Left forelimb (tissue), 1 donor: ENCODE measurements at regions not wholly inside any gene's neighbourhood (a gene's known extent, or its start where the extent isn't known, plus 50 kb on each side); places are given as distances from the start of the nearest gene placed in this dataset.
"Not testable (repeated sequence)": the region's sequence is repeated elsewhere in the genome, so short reads cannot be mapped to it uniquely, and the experiment has no call there.

Experiments used
- DNase-seq: peaks from one replicate; pipeline ENCODE4 v3.0.0-alpha.2; 2018; ENCODE audit warnings: low spot score

DNA sequence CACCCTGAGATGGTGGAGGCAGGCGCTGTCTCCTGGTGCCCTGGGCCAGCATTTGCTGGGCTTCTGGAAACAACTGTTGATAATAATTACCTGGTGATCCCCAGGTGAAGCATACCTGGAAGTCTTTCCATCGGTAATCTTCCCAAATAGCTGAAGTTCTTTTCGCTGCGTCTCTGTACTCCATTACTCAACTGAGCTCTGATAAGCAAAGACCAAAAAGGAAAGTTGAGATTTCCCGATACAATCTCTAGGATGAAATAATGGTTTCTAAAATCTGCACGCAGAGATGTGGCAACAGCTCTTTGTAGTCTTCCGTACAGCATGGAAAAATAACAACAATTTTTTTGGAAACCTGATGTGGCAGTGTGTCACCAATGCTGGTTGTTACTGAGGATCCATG lies 226.5 kb downstream of the GATA3 start:
- DNase-seq, result no peak

DNA sequence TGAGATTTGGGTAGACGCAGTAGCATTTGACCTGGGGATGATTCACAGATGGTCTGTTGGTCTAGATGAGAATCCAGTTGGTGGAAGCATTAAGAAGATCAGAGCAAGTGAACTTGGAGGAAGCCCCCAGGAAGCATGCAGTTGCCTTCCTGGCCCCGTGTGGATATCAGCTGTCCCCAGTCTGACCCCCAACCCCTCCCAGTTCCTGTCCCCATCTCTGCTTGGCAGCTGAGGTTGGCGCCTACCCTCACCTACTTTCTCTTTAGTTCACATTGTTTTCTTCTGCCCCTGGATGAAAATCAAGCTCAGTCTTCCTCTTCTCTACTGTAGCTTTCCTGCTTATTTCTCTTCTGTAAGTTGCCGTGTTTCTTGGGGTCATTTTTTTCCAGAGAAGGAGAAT lies 227.9 kb downstream of the GATA3 start:
- no peak for DNase-seq

DNA sequence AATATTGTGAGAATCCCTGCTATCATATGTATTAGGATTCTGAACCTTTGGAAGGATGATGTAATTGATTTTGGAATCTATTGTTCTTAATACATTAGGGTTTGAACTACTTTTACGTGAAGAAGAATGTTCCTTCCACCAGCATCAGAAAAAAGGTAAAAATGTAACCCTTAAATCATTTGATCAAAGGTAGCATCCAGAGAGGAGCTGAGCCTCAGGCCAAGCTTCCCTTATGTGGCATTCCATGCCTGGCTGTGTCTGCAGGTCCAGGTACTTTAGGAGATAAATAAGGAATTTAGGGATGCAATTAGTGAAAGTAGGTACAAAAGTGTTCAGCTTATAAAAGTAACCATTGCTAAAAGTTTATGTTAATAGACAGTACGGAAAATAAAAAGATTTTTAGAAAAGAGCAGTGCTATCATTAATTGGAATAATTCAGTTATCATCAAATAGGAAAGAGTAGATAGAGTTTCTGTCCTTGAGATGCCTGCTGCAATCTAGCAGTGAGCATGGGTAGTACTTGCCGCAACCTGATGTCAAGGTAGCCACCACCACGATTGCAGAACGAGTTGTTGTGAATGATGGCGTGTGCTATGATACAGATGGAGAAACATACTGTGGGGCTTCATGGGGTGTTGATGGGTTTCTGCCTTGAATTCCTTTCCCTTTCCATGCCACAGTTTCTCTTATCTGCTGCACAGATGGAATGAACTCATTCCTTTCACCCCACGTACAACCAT lies 228.8 kb downstream of the GATA3 start:
- DNase-seq, result no peak

DNA sequence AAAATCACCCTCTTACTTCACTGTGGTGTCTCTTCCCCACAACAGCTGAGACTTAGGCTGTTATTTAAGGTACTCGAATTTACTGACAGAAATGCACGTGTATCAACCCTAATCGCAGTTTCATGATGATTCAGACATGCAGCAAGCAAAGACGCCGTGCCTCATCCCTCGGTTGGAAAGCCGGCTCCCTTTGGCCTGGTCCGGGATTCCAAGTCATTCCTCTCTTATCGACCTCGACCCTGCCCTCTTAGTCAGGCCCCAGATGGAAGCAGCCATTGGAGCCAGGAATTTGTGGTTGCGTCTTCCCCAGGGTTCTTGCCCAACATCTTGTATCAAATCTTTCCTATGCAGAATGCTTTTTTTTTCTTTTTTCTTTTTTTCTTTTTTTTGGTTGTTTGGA lies 229.5 kb downstream of the GATA3 start:
- no peak for DNase-seq

DNA sequence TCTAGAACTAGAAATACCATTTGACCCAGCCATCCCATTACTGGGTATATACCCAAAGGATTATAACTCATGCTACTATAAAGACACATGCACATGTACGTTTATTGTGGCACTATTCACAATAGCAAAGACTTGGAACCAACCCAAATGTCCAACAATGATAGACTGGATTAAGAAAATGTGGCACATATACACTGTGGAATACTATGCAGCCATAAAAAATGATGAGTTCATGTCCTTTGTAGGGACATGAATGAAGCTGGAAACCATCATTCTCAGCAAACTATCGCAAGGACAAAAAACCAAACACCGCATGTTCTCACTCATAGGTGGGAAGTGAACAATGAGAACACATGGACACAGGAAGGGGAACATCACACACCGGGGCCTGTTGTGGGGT lies 231.5 kb downstream of the GATA3 start:
- DNase-seq, result not testable (repeated sequence)

DNA sequence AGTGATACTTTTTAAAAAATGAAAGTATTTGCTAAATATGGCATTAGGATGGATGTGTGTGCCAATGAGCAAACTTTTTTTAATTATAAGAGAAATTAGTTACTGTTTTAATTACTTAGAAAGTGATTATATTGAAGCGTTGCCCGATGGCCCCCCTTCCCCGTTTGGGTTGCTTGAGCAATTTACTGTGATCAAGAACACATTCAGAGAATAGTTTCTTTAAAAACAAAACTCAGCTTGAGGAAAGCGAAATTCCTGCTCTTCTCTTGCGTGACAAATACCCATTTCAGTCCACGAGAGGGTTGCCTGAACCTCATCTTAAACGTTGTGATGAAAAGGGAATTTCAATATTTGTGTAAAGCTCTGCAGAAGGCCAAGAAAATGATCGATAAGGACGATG lies 234.1 kb downstream of the GATA3 start:
- no peak for DNase-seq

DNA sequence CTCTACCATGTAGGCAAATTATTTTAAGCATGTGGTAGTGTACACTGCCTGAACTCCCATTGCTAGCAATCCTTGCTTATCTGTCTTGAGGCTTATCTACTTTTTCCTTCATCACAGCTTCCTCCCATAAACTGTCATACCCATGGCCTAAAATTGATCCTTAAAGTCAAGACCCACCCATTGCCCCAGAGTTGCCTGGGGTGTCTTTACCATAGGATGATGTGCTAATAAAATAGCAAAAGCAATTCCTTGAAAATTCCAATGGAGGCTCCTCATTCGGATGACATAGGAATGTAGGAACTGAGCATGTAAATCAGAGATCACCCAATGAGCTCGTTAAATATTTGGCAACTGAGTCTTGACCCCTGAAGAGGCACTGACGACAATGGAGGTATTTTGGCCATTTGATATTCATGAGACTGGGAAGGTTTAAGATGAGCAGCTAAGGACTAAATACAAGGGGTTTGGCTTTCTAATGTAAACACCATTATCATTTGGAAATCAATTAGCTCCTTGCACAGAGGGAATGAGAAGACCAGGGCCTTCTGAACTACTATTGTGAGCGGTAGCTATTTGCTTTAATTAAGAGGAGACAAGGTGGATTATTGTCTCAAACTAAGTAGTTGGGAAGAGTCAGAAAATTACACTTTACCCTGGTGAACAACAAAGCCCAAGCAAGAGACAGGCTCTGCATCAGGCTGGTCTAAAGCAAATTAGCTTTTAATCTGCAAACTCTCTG lies 234.9 kb downstream of the GATA3 start:
- DNase-seq, result no peak

DNA sequence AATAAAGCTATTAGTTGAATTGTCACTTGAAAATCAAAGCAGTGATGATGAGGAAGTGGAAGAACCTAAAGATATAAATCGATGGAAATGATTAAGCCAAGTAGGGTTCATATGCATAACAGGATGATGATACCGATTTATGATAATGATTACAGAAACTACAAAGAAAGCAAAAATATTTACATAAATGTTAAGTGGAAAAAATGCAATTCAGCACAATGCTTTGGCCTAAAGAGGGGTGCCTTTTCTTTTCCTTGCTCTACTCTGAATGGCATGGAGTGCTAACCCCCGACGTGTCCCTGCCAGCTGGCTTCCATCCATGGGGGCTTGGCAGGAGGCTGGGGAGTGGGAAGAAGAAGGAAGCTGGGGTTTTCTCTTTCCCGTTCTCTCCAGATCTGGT lies 240.3 kb downstream of the GATA3 start:
- no peak for DNase-seq

DNA sequence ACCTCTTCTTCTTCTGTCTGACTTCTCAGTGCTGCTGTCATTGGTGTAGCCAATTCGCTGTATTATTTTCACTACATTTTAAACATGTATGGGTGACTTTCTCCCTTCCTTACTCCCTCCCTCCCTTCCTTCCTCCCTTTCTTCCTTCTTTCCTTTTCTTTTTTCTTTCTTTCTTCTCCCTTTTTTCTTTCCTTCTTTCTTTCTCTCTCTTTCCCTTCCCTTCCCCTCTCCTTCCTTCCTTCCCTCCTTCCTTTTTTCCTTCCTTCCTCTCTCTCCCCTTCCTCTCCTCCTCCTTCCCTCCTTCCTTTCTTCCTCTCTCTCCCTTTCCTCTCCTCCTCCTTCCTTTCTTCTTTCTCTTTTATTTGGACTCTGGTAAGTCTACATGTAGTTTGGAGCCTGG lies 240.8 kb downstream of the GATA3 start:
- no peak for DNase-seq

DNA sequence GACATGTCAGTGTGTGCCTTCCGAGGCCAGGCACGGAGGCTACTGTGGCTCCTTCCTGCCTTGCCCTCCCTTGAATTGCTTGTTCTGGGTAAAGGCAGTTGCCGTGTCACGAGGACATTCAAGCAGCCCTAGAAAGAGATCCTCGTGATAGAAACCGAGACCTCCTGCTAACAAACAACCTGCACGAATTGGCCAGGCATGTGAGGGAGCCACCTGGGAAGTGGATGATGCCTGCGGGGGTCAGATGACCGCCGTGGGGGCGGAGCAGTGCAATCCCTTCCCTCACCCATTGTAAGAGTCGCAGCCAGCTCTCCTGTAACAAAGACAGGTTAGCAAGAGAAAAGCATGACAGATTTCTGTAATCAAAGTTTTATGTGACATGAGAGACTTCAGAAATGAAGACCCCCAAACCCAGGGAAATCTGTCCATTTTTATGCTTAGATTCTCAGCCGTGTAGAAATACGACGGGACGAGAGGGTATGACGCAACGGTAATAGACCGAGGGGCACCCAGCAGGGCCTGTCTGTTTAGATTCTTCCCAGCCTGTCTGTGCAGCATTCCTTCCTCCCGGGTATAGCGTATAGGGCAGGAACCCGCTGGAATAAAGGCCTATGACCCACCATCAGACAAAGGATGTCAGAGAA lies 241.7 kb downstream of the GATA3 start:
- DNase-seq, result no peak

DNA sequence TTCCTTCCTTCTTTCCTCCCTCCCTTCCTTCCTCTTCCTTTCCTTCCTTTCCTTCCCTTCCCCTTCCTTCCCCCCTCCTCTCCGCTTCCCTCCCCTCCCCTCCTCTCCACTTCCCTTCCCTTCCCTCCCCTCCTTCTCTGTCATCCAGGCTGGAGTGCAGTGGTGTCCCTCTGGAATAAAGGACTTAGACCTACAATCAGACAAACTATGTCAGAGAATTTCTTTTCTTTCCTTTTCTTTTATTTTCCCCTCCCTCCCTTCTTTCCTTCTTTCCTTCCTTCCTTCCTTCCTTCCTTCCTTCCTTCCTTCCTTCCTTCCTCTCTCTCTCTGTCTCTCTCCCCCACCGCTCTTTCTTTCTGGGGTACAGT lies 242.2 kb downstream of the GATA3 start:
- DNase-seq, result no peak

DNA sequence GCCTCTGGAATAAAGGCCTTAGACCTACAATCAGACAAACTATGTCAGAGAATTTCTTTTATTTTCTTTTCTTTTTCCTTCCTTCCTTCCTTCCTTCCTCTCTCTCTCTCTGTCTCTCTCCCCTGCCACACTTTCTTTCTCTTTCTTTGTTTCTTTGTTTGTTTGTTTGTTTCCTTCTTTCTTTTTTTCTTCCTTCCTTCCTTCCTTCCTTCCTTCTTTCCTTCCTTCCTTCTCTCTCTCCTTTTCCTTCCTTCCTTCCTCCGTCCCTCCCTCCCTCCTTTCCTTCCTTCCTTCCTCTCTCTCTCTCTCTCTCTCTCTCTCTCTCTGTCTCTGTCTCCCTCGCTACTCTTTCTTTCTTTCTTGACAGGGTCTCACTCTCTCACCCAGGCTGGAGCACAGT lies 242.6 kb downstream of the GATA3 start:
- no peak for DNase-seq

DNA sequence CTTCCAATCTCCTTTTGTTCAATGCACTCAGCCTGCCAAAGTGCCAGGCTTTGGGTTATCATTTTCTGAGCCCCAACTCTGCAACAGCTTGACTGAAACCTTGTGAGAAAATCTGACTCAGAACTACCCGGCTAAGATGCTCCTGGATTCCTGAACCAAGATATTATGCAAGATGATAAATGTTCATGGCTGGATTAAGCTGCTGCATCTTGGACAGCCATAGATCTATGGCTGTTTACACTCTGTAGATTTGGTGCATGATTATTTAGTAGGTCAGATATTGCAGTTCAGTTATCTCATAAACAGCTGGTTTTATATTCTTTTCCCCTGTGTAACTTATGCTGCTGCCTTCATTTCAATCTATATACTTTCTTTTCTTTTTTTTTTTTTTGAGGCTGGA lies 243.5 kb downstream of the GATA3 start:
- DNase-seq, result no peak

DNA sequence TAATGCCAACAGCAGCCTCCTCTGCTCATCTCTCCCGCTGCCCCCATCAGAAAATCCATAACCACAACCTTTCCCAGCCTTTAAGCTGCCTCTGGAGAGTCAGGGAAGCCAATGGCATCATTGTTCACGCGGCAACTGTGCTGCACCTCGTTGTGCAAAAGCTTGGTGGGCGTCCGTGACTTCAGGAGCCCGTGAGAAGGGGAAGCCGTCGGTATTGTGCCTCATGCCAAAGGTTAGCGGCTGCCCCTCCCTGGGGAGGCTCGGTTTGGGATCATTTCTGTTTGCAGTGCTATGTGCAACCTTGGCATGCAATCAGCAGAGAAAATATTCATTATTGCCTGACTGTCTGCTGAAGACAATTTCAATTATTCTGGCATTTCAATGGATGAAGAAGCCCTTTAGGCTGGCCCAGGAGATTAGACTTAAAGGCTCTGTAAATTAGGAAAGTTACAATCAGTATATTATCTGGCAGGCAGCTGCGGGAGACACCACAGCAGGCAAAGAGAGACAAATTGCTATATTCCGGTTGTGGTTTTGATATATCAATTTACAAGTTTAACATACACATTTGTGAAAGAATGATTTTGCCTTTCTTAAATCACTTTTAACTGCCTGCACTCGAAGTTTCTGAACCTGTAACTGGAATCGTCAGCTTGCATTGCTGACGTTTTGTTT lies 244.5 kb downstream of the GATA3 start:
- no peak for DNase-seq

DNA sequence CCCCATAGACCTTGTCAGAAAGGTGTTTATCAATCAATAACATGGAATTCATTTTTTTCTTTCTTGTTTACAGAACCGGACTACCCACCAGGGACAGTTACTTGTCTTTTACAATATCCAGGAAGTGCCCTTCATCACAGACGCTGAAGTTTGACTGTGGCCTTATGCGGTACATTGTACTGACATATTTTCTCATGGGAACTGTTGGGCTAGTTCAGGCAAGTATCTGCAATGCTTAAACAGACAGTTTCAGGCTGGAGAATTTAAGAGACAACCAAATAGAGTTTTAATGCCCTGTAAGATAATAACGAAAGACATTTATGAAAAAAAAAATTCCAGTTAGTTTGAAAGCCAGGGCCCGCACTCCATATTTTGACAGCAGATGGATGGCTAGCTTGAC lies 246.4 kb downstream of the GATA3 start:
- DNase-seq, result no peak

DNA sequence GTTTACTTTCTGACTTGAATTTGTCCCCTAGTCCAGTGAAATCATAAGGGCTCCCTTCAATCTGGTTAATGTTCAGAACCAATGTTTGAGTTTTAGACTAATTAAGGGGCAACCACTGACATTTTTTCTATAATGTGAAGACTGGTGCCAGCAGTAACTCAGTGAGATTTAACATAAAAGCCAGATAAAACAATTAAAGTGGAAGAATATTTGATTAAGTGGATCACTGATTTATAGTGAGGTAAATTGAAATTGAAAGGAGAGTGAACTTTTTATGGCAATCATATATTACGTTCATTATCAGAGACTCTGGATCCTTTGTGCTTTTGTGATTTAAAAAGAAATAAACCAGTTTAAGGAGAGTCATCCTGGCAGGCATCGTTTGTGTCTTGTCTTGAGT lies 246.8 kb downstream of the GATA3 start:
- DNase-seq, result no peak

DNA sequence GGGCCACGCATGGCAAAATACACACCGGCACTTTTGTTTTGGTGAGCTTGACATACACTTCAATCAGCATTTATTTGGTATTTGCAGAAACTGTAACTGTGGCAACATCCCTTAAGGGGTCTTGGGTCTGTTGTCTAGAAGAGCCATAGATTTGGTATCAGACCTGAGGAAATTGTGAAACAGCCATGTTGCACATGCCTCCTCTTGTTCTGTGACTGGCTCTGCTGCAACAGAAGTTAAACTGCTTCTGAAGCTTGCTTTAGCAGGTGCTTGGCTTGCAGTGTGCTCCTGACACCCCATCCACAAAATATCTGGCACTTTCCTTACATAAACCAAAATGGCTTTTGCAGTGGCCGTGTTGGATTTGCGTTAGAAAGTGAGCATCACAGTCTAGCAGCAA lies 247.3 kb downstream of the GATA3 start:
- no peak for DNase-seq

DNA sequence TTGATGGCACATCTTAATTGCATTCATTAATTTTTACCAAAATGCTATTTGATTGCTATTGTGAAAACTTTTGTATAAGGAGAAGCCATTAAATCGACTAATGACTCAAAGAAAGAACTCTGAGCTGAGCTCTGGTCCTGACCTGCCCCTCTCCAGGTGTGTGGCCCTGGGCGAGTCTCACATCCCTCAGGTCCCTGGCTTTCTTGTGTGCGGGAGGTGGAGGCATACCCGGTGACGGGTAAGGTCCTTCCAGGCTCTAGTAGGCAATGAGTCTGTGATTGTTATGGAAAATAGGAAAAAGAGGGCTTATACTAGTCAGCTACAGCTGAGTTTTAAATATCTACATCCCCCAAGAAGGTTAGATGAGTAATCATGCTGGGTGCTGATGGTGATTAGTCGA lies 248.1 kb downstream of the GATA3 start:
- no peak for DNase-seq

DNA sequence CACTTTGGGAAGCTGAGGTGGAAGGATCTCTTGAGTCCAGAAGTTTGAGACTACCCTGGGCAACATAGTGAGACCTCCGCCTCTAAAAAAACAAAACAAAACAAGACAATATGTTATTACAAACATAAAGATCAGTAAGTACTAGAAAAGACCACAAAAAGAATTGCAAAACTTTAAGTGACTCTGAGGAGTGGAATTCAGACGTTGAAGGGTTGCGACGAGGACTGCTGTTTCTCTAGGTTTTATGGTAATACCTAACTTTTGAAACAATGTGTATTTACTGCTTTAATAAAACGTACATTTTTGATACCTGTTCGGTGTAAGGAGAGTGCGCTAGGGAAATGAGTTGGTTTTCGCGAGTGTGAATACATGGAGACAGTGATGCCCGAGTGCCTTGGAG lies 250.4 kb downstream of the GATA3 start:
- DNase-seq, result no peak

DNA sequence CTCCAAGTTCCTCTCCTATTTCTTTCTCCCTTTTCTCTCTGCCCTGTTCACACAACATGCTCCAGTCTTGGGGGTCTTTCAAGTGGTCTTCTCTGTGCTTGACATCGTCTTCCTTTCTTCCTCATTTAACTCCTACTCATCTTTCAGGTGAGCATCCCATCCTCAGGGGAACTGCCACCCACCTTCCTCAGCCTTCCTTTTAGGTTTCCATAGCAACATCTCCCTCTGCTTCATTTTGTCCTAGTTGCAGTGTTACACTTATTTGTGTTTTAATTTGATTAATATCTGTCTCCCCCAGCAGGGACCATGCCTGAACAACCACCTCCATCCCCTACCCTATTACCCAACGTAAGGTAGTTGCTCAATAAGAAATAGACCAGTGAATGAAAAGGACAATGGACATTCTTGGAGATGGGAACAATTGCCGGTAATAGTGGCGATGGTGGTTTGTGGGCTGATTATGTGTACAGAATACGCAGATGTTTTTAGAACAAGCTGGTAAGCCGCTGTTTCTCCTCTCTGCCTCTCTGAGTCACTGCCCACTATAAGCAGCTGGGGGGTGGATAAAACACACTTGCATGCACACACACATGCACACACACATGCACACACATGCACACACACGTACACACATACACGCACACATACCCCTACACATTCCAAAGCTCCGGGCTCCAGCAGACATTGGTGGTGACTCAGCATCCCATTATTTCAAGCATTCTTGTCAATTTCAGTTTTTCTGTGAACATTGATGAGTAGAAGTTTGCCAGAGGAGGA lies 251.6 kb downstream of the GATA3 start:
- DNase-seq, result no peak

DNA sequence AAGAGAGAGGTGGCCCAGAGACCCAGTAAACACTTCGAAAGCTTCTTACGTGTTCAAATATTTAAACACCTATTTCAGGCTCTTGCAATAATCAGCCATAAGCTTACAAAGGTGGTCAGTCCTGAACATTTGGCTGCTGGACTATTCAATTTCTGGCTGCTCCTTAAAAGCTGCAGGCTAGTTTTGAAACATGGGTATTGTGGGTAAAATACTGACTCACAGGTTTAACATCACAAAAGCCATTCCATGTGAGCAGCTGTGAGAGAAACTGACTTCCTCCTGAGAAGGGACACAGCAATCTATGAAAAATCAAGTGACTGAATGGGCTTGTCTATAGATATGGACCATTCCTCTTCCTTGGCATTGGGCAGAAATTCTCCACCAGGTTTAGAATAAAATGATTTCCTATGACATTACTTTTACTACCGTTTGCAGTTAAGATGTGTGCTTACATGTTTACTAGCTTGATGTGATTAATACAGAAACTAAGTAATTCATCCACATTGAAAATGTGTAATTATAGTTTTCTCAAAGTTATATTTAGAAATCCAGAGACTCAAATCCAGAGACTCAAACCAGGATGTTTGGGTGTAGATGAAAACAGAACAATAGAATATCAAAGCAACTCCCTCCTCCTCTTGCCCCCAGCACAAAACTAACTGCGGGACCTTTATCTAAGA lies 252.3 kb downstream of the GATA3 start:
- DNase-seq, result no peak

DNA sequence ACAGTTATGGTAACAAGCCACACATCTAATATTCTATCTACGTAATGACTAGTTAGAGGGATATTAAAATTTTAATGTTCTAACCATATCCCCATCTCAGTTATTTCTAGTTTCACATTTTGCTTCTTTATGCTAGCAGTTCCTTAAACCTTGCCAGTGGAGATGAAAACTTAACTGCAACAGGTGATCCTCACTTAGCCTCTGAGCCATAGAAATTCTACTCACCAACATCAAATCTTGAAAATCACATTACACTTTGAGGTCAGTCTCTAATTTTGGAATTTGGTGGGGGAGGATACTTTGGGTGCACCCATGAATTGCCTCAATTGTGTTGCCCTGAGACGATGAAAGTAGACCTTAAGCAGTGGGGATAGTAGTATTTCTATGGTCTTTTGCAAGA lies 256.4 kb downstream of the GATA3 start:
- no peak for DNase-seq
